GM12878 (cell line): ENCODE measurements at regions not wholly inside any gene's neighbourhood (a gene's known extent, or its start where the extent isn't known, plus 50 kb on each side); places are given as distances from the start of the nearest gene placed in this dataset.

ENCODE experiments used
- ATAC-seq: fragments of 200-7000 bp; cut with Tn5 transposase; 3 replicates; pipeline ENCODE4 v1.9.1; 2020; ENCODE audit warnings: mild to moderate bottlenecking, moderate library complexity
- BruUV-seq: library from RNA; stranded (reverse); fragments of 400-500 nt; replicated peaks from 2 replicates; lab custom pipeline; 2021; lab: Mats Ljungman, UMichigan
- CTCF ChIA-PET: fragments of 300-600 bp; sonication (Branson Sonifier 250); formaldehyde crosslinking; extraction: SDS; loops from one replicate; lab custom pipeline; 2021; ENCODE audit warnings: inconsistent platforms; lab: Yijun Ruan, JAX
- POLR2A ChIA-PET: fragments of 350-600 bp; formaldehyde crosslinking; extraction: SDS; loops from one replicate; lab custom pipeline; 2021; ENCODE audit warnings: inconsistent platforms; lab: Charles Lee
- RAD21 ChIA-PET: fragments of 300-600 bp; sonication (Branson Sonifier 250); formaldehyde crosslinking; loops from one replicate; lab custom pipeline; 2023; ENCODE audit warnings: antibody characterized with exemption; ENCODE audit not compliant: unreplicated experiment; lab: Charles Lee
- SMC1A ChIA-PET: fragments of 300-600 bp; sonication (Branson Sonifier 250); formaldehyde crosslinking; loops from one replicate; lab custom pipeline; 2023; ENCODE audit not compliant: unreplicated experiment, uncharacterized antibody; lab: Charles Lee
- DNase-seq: peaks from one replicate; pipeline ENCODE4 v3.0.0-alpha.2; 2011; ENCODE audit warnings: low read depth, low spot score
- FAIRE-seq: peaks from 3 replicates; lab custom pipeline; 2011; peaks lifted over from hg19 to GRCh38; lab: Jason Lieb, UNC
- H2AFZ ChIP-seq: 2 replicates; pipeline ENCODE4 v1.6.0; 2011; ENCODE audit warnings: low read depth, low read length, control low read depth; ENCODE audit not compliant: control insufficient read depth
- H3K27ac ChIP-seq: 2 replicates; pipeline ENCODE4 v1.5.1; 2011; ENCODE audit warnings: control low read depth; ENCODE audit not compliant: control insufficient read depth, insufficient read depth
- H3K27me3 ChIP-seq, 2 experiments: replicated peaks in 1 of 2; 2 replicates each; pipeline versions ENCODE4 v1.6.0 to v1.6.1; 2011; ENCODE audit warnings: low read length in 1 of 2; ENCODE audit not compliant: control insufficient read depth in 2 of 2, insufficient read depth in 2 of 2
- H3K36me3 ChIP-seq, 2 experiments: 2 replicates each; pipeline ENCODE4 v1.5.1; 2011; ENCODE audit warnings: low read length in 1 of 2; ENCODE audit not compliant: control insufficient read depth in 2 of 2, insufficient read depth in 2 of 2
- H3K4me1 ChIP-seq: 2 replicates; pipeline ENCODE4 v1.6.1; 2011; ENCODE audit warnings: mild to moderate bottlenecking, low read length, moderate library complexity, mixed read lengths; ENCODE audit not compliant: control insufficient read depth, insufficient read depth
- H3K4me2 ChIP-seq: 2 replicates; pipeline ENCODE4 v1.6.0; 2011; ENCODE audit warnings: control low read depth; ENCODE audit not compliant: control insufficient read depth, insufficient read depth
- H3K4me3 ChIP-seq: fragments of 200-600 bp; sonication (generic); 2 replicates; pipeline ENCODE4 v1.5.1; 2016
- H3K79me2 ChIP-seq: 2 replicates; pipeline ENCODE4 v1.6.0; 2011; ENCODE audit warnings: low read length; ENCODE audit not compliant: control insufficient read depth, insufficient read depth
- H3K9ac ChIP-seq: 2 replicates; pipeline ENCODE4 v1.8.0; 2011; ENCODE audit warnings: low read length, control low read depth, mixed read lengths; ENCODE audit not compliant: control insufficient read depth, insufficient read depth
- H3K9me3 ChIP-seq: replicated peaks from 3 replicates; pipeline ENCODE4 v1.5.1; 2011; ENCODE audit warnings: mild to moderate bottlenecking, low read length; ENCODE audit not compliant: control insufficient read depth, insufficient read depth
- H4K20me1 ChIP-seq: 2 replicates; pipeline ENCODE4 v1.6.0; 2011; ENCODE audit not compliant: control insufficient read depth, insufficient read depth
- DPF2 ChIP-seq: fragments of 450-650 bp; IDR thresholded peaks from 2 replicates; pipeline ENCODE4 v1.6.1; 2017; ENCODE audit warnings: mild to moderate bottlenecking
- JUNB ChIP-seq: IDR thresholded peaks from 2 replicates; pipeline ENCODE4 v1.6.1; 2016; ENCODE audit warnings: antibody characterized with exemption, mild to moderate bottlenecking
- NFIC ChIP-seq: IDR thresholded peaks from 2 replicates; pipeline ENCODE4 v1.6.1; 2012; ENCODE audit warnings: low read depth, mild to moderate bottlenecking, inconsistent platforms, low read length, moderate library complexity
- NFYB ChIP-seq: IDR thresholded peaks from 2 replicates; pipeline ENCODE4 v1.6.1; 2011; ENCODE audit warnings: low read depth, mild to moderate bottlenecking, low read length, improper control_type of control experiment, moderate library complexity; ENCODE audit not compliant: insufficient read depth
- SUPT20H ChIP-seq: IDR thresholded peaks from 2 replicates; pipeline ENCODE4 v1.6.1; 2011; ENCODE audit warnings: low read depth, mild to moderate bottlenecking, low read length, moderate library complexity, borderline replicate concordance; ENCODE audit not compliant: control insufficient read depth
- YY1 ChIP-seq: IDR thresholded peaks from 2 replicates; pipeline ENCODE4 v1.6.1; 2011; ENCODE audit warnings: low read depth, mild to moderate bottlenecking, low read length
- WGBS: methylation state at CpG from one replicate; pipeline ENCODE4 v1.1.6; 2016; ENCODE audit warnings: low lambda C conversion rate; ENCODE audit not compliant: insufficient replicate concordance, insufficient coverage; ENCODE audit errors: missing lambda C conversion rate; 5-methylcytosine and 5-hydroxymethylcytosine counted together
- in situ Hi-C: fragments of 300-500 bp; cut with MboI; formaldehyde crosslinking; loops from 9 replicates; pipeline ENCODE4 v1.14.3; 2018; ENCODE audit warnings: mixed read lengths
- intact Hi-C: fragments of 100-400 bp; cut with micrococcal nuclease; formaldehyde crosslinking; loops from one replicate; pipeline ENCODE4 v1.14.2; 2022; ENCODE audit not compliant: unreplicated experiment
- TF ChIP-seq, protein P1 (sequence below): fragments of 450-650 bp; IDR thresholded peaks from 2 replicates; pipeline ENCODE4 v1.6.1; 2017; ENCODE audit warnings: borderline replicate concordance
- TF ChIP-seq, protein P2 (sequence below): IDR thresholded peaks from 2 replicates; pipeline ENCODE4 v1.6.1; 2011; ENCODE audit warnings: borderline replicate concordance, low read depth, mild to moderate bottlenecking, moderate library complexity, low read length; ENCODE audit not compliant: insufficient read depth, poor library complexity, severe bottlenecking

DNA sequence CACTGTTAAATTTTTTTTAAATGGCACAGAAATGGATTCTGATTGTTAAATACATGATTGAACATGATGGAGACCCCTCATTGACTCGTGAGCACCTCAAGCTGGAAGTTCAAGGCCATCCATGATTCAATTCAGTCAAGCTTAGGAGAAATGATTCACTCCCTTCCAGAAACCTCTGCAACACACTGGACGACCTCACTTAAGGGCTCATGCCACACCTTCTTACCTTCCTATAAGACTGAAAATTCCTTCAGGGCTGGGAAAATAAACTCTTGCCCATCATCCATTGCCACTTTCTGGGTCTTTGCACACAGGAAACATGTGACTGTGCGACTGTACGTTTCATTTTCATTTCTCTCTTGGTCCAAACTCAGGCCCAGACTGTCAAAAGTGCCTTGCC lies 196.4 kb downstream of the TBXT start:
- Histone ChIP-seq H3K4me1 (no peaks in the 10 kb centered on the region), H4K20me1 (no peaks in the 10 kb centered on the region), H3K9ac (no peak overlapping the region), H3K27ac (no peak overlapping the region), H3K27me3 (no peaks in the 10 kb centered on the region; a peak in 1 of 4 replicates), H3K4me2 (0 out of 2 replicates have a peak overlapping the region, but pooled peaks have one; percentile 13), H2AFZ (peak overlapping the region; percentile 34; the same call in 1 of the 2 replicates), H3K9me3 (no peaks in the 10 kb centered on the region)
- in situ Hi-C loops (no loop called here), intact Hi-C loops (no loop called here)
- ChIA-PET POLR2A (no interaction called here), RAD21 (no interaction called here), CTCF (no interaction called here)
- no peak for ATAC-seq
- DNase-seq: no peak
- TF ChIP-seq, protein P1, sequence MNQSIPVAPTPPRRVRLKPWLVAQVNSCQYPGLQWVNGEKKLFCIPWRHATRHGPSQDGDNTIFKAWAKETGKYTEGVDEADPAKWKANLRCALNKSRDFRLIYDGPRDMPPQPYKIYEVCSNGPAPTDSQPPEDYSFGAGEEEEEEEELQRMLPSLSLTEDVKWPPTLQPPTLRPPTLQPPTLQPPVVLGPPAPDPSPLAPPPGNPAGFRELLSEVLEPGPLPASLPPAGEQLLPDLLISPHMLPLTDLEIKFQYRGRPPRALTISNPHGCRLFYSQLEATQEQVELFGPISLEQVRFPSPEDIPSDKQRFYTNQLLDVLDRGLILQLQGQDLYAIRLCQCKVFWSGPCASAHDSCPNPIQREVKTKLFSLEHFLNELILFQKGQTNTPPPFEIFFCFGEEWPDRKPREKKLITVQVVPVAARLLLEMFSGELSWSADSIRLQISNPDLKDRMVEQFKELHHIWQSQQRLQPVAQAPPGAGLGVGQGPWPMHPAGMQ: no peak
- no peak for TF ChIP-seq YY1
- TF ChIP-seq, all 136 proteins: peak for 0
- WGBS: 10% methylated on average over 4 of the region's 4 CpGs
- FAIRE-seq: no peak
- no peaks in the 10 kb centered on the region for H3K79me2 ChIP-seq
- SMC1A ChIA-PET: no interaction called here
- H3K4me3 ChIP-seq: no peak overlapping the region
- no TSS peak for BruUV-seq
- H3K36me3 ChIP-seq: no peaks in the 10 kb centered on the region

DNA sequence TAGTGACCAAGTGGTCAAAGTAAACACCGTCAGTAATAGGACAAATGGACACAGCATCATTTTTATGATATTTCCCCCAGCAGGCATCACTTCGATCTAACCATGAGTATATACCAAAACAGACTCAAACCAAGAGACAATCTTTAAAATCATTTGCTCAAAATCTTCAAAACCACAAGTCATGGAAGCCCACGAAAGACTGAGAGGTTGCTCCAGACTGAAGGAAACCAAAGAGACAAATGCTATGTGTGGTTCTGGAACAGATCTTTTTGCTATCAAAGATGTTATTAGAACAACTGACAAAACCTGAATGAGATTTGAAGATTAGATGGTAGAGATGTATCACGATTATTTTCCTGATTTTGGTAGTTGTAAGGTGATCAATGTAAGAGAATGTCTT lies 197.7 kb downstream of the TBXT start:
- FAIRE-seq (no peak), ATAC-seq (no peak), DNase-seq (no peak)
- Histone ChIP-seq H3K4me2 (no peak overlapping the region), H3K79me2 (no peaks in the 10 kb centered on the region), H4K20me1 (no peaks in the 10 kb centered on the region), H3K9me3 (no peaks in the 10 kb centered on the region), H3K9ac (no peak overlapping the region), H2AFZ (no peak overlapping the region), H3K4me3 (no peak overlapping the region), H3K4me1 (no peaks in the 10 kb centered on the region), H3K27me3 (no peaks in the 10 kb centered on the region; a peak in 1 of 4 replicates), H3K27ac (no peak overlapping the region), H3K36me3 (no peaks in the 10 kb centered on the region)
- SMC1A ChIA-PET: interaction anchor here (1.3 kb wide), 1 partner anchor 12 kb away, joined by 4 read pairs; no protein-coding TSS in a partner anchor
- no TSS peak for BruUV-seq
- TF ChIP-seq, protein P2, sequence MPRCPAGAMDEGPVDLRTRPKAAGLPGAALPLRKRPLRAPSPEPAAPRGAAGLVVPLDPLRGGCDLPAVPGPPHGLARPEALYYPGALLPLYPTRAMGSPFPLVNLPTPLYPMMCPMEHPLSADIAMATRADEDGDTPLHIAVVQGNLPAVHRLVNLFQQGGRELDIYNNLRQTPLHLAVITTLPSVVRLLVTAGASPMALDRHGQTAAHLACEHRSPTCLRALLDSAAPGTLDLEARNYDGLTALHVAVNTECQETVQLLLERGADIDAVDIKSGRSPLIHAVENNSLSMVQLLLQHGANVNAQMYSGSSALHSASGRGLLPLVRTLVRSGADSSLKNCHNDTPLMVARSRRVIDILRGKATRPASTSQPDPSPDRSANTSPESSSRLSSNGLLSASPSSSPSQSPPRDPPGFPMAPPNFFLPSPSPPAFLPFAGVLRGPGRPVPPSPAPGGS: no peak
- no peak for TF ChIP-seq DPF2
- TF ChIP-seq NFYB: no peak
- TF ChIP-seq SUPT20H: no peak
- TF ChIP-seq NFIC: no peak
- no peak for TF ChIP-seq JUNB
- POLR2A ChIA-PET: no interaction called here
- intact Hi-C loops: no loop called here
- CTCF ChIA-PET: no interaction called here
- 1% methylated on average over 4 of the region's 4 CpGs for WGBS
- RAD21 ChIA-PET: no interaction called here
- in situ Hi-C loops: no loop called here
